GM21360 (cell line): ENCODE measurements at regions not wholly inside any gene's neighbourhood (a gene's known extent, or its start where the extent isn't known, plus 50 kb on each side); places are given as distances from the start of the nearest gene placed in this dataset.

Source experiments
- ATAC-seq: cut with Tn5 transposase; IDR thresholded peaks from one replicate; pipeline ENCODE4 v1.9.1; 2021; ENCODE audit warnings: mild to moderate bottlenecking, moderate library complexity; ENCODE audit not compliant: unreplicated experiment

- ATAC-seq = no peak
Observed at GRCh38 chr15:62431817-62432216, 266.7 kb upstream of the C2CD4B start.

DNA sequence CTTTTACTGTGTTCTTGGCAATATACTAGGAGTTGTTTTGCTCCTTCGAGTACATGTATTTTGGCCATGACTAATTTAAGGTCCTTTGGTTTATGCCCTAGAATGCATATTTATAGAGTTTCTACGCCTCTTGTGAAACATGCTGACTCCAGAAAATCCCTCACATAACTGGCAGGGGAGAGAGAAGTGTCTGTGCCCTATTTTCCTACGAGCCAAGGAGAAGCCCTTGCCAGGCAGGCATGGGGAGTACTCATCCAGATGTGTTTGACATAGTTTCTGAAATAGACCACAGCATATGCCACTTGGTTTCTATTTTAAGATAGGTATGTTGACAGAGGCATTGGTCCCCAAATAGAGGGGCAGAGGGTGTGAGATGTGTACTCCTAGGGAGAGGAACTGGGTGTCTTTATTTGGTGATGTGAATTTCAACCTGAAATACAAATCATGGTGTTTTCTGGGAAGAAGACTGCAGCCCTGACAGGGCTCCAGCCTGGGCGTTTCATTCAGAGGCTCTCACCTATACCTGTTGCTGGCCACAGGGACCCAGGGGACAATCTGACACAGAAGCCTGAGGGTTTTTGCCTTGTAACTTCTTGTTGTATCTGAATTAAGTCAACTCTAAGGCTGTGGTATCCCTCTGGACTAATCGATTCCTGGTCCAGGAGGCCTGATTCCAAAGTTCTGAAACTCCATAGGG, 267.8 kb upstream of the C2CD4B start:
- no peak for ATAC-seq

DNA sequence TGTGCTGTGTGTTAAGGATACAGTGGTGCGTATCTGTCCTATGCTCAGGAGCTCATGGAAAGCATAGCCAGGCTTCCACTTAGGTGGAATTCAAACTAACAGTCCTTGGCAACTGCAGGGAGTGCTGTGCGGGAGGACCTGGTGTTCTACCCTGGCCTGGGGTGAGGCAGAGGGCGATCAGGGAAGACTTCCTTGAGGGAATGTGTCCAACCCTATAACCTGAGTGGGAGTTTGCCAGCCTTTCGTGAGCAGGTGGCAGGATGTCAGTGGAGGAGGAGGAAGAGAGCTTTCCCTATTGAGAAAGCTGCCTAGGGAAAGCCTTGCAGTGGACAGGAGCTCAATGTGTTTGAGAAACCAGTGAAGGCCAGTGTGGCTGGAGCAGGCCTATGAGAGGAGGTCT, 271.1 kb upstream of the C2CD4B start:
- no peak for ATAC-seq

DNA sequence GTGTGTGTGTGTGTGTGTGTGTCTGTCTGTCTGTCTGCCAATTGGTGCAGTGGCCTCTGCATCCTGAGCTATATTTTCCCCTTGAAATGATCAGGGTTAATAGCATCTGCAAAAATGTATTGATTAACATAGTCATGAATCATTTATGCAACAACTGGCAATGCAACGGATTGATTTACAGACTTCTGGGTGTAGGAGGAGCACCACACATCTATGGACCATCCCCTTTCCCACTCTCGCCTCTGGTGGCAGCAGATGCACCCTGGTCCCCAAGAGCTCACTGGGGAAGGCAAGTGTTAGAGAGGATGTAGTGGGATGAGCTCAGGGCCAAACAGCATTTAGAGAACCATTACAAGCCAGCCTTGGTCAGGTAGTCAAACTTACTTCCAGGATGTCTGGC, 272.7 kb upstream of the C2CD4B start:
- ATAC-seq = no peak

DNA sequence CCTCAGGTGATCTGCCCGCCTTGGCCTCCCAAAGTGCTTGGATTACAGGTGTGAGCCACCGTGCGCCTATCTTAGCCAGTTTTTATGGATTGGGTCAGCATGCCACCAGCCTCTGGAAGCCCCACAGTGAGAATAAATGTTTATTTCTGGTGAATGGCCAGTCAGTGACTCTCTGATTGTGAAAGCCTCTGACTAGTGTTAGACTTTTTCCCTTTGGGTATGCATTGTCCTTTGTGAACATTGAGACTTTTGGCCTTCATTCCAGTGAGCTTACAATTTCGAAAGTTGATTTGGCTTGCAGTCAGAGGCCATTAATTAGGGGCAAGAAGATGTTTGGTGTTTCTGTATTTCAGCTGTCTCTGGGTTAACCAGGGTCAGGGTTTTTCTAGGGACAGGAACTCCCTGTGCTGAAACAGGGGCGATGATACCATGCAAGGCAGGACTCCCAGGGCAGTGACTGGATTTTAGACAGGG, 274.5 kb upstream of the C2CD4B start:
- ATAC-seq = no peak

GRCh38 chr15:62440362-62441105, 275.4 kb upstream of the C2CD4B start:
- ATAC-seq = no peak

DNA sequence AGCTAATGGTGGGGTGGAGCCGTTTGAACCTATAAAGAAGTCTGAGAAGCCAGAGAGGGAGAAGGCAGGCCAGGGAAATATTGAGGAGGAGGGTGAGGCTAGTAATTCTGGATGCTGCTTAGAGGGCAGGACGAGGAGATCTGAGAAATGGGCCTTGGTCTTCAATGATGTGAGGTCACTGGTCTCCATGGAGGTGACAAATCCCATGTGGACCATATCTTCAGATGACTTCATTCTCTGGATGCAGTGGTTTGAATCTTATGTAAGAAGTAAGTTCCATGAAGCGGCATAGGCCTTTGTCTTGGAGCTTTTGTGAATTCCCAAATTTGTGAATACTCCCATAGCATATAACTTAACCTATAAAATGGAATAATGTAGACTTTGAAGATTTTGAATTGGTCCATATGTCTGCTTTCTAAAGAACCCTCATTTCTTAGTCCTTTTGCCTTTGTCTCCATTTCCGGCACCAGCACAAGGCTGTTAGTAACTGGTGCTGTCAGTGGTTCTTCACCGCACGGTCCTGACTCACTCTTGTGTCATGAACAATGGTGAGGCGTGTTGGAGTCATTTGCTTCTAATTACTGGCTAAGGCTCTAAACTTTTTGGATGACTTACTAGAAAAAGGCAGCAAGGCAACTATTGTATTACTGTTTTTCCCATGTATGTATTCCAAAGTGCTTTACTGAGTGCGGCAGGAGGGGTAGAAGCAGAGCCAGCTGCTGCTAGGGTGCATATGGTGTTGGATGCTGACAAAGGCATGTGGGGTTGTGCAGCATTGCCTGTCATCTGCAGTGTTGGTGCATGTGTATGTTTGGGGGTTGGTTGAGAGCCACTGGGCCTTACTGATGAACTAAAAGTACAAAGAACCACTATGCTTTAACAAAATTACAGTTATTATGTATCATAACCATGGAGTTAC, 279.3 kb upstream of the C2CD4B start:
- no peak for ATAC-seq

GRCh38 chr15:62445244-62445643, 280.2 kb upstream of the C2CD4B start:
- no peak for ATAC-seq

DNA sequence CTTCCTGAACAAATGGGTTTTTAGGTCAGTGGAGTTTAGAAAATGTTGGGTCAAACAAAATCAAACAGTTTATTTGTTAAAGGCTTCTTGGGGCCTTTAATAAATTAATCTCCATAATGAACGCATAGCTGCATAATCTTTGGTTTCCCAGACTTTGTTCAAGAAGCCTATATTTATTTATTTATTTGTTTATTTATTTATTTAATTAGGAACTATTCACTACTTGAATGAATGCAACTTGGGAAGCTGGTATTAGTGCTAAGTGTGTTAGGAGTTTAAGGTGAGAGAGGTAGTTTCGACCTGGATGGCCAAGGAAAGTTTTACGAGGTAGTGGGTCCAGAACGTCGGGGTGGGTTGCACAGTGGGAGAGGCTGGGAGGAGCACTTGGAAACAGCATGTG, 281.9 kb upstream of the C2CD4B start:
- no peak for ATAC-seq

- ATAC-seq = no peak
Observed at GRCh38 chr15:62447742-62448141, 282.7 kb upstream of the C2CD4B start.

DNA sequence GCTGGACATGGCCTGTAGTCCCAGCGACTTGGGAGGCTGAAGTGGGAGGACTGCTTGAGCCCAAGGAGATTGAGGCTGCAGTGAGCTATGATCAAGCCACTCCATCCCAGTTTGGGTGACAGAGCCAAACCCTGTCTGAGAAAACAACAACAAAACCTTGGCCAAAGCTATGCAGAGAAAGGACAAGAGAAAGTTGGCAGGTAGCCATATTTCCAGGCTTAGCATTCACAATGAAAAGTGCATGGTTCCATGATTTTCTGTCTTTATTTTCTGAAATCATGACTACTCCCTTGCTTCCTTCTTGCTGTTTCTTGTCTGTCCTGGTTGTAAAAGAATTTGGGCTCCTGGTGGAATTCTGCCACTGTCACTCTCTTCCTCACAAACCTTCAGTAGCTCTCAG, 284.6 kb upstream of the C2CD4B start:
- ATAC-seq = no peak

DNA sequence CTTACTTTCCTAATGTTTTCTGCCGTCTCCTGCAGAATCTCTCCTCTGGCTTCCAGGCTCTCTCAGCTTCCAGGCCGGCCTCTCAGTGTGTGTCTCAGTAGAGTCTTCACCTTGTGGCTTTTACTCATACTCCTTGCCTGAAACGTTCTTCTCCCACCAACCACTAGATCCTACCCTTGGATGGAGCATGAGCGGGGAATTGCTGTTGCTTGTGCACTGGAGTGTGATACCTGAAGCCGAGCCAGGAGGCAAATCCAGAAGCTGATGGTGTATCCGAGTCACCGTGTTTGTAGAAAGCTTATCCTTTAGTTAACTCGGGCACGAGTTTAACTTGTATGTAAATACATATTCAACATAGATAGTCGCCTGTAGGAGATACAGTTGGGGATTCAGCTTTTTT, 285.0 kb upstream of the C2CD4B start:
- no peak for ATAC-seq

GRCh38 chr15:62452026-62452425, 286.9 kb upstream of the C2CD4B start:
- ATAC-seq = no peak

DNA sequence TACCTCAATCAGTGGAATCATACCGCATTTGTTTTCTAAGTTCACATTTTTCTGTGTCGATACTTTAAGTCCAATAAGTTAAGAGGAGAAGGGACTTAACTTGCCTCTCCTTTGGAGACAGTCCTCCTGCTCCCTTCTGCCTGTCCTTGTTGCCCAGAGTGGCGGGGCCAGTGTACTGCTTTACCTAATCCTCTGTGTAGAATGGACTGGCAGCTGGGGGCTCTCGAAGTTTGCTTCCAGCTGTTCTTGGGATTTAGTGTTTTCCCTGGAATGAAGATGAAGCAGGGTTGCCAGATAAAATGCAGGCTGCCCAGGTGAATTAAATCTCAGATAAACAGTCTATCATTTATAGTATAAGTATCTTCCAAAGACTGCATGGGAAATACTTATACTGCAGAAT, 287.6 kb upstream of the C2CD4B start:
- no peak for ATAC-seq

DNA sequence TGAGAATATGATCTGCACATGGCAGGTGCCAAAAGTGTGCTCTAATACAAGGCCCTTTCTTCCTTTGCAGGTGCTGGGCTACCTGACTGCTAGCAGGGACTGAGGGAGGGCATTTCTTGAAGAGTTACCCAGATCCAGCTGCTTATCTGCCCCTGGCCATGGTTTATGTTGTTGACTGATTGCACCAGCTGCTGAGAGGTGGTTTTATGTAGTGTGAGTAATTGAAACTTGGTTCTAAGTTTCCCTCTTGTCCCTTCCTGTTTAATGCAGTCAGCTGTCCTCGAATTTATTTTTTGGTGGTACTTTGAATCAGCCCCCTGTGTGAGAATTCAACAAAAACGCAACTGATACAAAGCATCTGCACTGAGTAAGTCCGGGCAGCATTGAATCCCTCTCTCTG, 288.3 kb upstream of the C2CD4B start:
- ATAC-seq = no peak

GRCh38 chr15:62453981-62454380, 288.9 kb upstream of the C2CD4B start:
- no peak for ATAC-seq

- ATAC-seq = no peak
Observed at GRCh38 chr15:62454567-62455172, 289.6 kb upstream of the C2CD4B start.

DNA sequence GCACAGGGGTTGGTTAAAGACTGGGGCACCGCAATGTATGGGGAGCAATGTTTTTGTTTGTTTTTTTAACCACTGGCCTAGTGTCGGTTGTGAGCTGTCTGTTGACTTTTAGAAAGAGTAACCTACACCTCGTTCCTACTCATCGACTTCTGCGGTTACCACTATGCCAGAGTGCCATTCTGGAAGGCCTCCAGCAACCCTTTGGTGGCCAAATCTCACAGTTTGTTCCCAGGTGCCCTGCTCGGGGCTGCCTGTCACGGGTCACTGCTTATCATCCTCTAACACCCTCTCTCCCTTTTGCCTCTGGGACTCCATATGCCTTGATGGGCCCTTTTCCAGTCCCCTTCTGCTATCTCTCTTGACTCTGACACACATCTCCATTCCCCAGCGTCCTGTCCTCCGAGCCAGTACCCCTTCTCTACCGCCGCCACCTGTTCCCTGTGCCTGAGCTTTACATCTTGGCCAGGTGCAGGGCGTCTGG, 290.4 kb upstream of the C2CD4B start:
- no peak for ATAC-seq

DNA sequence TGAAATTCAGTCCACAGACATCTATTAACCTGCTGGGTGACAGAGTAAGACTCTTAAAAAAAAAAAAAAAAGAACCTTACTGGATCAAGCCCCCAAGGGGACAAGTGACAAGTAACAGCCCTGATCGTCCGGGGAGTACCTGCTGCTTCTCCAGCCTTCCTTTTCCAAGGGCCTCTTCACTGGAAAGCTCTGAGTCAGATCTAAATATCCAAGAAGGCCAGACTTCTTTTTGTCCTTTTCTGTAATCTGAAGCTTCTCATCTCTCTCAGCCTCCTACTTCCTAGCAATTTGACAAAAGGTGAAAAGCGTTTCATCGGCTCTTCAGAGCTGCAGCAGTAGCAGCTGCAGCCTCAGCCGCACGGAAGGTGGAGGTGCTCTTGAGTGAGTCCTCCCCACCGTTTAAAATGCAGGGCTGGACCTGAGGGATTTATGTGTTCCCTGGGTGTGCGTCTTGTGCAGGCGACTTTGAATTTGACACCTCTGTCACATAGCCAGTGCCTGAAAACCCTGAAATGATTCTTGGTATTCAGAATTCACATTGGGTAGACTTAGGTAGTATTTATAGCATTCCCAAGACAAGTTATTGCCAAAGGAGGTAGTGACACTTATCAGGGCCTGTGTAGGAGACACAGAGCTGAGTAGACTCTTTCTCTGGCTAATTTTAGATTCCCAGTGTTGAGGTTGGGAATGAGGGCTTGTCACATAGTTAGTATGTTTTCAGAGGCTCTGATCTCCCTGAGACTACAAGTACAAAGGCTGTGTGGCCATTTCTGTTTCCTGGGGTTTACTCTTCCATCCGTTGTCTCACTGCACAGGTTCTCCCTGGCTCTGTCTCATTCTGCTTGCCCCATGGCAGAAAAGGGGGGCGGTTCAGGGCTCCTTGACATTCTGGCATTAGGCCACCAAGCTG, 291.2 kb upstream of the C2CD4B start:
- ATAC-seq = no peak

DNA sequence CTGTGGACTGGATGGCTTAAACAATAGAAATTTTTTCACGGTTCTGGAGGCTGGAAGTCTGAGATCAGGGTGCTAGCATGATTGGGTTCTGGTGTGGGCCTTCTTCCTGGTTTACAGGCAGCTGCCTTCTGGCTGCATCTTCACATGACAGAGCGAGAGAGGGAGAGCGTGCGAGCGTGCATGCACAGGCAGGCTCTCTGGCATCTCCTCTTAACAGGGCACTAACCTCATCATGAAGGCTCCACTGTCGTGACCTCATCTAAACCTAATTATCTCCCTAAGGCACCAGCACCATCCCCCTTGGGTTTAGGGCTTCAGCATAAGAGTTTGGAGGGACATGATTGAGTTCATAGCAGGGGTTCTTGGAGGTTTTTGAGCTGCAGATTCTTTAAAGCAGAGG, 292.0 kb upstream of the C2CD4B start:
- ATAC-seq = no peak
